Fibroblast of upper back skin (primary cell): ENCODE measurements at regions not wholly inside any gene's neighbourhood (a gene's known extent, or its start where the extent isn't known, plus 50 kb on each side); places are given as distances from the start of the nearest gene placed in this dataset.
A peak's percentile ranks its signal among the peaks of the same experiment; 100 is the strongest.
"Not testable (repeated sequence)": the region's sequence is repeated elsewhere in the genome, so short reads cannot be mapped to it uniquely, and the experiment has no call there.

ENCODE experiments used
- DNase-seq: peaks from one replicate; pipeline ENCODE4 v3.0.0-alpha.2; 2013

GRCh38 chr6:44049989-44050871 is 77.0 kb downstream of the MRPL14 start:
- peak; percentile 79 for DNase-seq

GRCh38 chr6:44049163-44049988 is 77.9 kb downstream of the MRPL14 start:
- no peak for DNase-seq

DNA sequence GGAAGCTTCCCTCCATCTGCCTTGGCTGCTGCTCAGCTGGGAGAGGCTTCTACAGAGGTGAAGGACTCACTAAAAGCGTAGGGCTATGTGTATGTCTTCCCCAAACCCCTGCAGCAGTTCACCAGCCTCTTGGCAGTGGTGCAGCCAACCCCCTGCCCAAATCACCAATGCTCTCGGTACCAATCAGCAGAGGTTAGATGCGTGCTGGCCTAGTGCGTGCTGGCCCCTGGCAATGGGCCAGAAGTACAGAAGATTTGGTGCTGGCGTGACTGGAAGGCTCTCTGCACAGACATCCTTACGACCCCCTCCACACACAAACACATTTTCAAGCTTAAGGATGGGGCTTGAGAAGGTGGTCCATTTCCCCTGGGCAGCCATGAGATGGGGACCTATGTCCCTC is 79.0 kb downstream of the MRPL14 start:
- no peak for DNase-seq

DNA sequence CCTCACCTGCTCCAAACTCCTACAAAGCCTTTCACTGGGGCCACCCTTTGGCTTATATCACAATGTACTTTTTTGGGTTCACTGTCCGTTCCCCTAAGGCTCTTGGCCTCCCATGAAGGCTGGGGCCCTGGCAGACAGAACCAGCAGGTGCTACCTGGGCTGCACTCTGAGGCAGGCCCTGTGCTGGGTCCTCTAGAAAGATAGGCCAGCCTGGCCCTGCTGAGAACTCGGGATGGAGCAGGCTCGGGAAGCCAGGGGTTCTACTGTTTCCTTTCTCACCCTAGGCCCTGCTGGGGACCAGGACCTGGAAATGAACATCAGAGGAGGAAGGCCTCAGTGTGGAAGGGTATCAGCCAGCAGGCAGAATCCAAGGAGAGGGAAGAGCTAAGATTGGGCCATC is 79.5 kb downstream of the MRPL14 start:
- no peak for DNase-seq

DNA sequence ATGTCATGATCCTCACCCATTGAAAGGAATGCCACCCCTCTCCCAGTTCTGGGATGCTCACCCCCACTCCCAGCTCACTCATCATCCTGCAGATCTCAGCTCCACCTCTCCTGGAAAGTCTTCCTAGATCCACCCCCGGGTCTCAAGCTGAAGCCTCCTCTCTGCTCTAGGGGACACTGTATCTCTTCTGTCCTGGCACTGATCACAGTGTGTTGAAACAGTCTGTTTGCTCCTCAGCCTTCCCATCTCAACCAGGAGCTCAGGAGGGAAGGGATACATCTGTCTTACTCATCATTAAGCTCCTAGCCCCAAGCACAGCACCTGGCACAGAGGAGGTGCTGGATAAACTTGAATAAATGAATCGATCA is 80.1 kb downstream of the MRPL14 start:
- no peak for DNase-seq

- no peak for DNase-seq
These were observed 80.6 kb downstream of the MRPL14 start for GRCh38 chr6:44046516-44047178.

DNA sequence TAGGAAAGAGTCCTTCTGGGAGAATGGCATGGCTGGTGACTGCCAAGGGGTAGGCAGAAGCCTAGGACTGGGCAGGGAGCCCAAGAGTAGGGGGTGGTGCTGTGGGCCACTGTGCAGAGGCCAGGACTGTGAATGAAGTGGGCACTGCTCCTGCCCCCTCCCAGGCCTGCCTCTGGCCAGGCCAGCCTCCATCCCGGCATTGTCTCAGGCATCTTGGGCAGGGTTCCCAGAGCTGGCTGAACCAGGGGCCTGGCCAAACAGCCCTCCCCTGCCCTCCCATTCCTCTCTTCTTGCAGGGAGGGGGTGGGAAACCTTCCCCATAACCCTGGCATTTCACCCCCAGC is 81.6 kb downstream of the MRPL14 start:
- no peak for DNase-seq

- no peak for DNase-seq
These were observed 82.1 kb downstream of the MRPL14 start for GRCh38 chr6:44044940-44045671.

- no peak for DNase-seq
These were observed 83.1 kb downstream of the MRPL14 start for GRCh38 chr6:44044154-44044539.

- no peak for DNase-seq
These were observed 83.6 kb downstream of the MRPL14 start for GRCh38 chr6:44043479-44044153.

DNA sequence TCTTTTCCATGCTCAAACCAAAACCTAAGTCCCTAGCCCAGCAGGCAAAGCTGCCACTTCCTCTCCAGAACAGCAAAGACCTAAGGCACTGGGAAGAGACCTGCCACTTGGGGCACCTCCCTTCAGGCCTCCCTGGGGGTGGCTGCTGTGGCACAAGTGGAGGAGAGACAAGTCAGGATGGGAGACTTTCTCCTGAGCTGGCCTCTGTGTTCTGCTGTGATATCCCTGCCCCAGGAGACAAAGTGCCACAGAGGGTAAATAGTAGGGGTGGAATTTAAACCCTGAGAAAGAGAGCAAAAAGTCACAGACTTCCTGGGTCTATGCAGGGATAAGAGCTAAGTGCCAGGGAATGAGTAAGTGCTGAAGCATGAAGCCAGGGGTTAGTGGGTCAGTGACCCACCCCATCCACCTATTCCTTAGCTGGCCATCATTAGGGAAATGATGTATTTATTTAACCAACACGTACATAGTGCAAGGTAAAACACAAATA is 84.2 kb downstream of the MRPL14 start:
- DNase-seq: no peak

DNA sequence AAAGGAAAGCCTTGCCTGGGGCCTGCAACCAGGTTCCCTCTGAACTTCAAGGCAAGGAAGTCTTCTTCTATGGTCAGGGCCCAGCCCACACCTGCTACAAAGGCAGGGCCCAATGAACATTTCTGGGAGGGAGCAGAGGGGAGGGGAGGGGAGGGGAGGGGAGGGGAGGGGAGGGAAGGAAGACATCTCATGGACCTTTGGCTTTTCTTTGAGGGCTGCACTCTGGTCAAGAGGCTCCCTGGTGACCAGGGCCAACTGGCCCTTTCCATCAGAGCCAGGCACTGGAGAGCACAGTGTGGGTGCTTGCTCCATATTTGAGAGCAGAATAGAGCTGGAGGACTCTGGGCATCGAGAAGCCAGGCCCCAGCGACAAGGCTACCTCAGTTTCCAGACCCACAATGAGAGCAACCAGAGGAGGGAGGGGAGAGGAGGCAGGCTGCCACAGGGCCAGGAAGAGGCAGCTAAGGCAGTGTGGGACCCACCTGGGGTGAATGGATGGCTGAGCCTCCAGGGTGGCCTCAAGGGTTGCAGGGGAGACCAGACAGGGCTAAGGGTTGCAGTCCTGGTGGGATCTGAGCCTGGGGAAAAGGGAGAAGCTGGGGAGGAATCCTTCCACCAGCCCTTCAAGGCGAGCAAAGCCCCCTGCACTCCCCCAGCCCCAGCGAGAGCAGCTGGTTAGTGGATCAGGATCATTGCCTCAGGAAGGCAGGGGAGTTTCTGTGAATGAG is 84.8 kb downstream of the MRPL14 start:
- DNase-seq: no peak

- peak; percentile 100 for DNase-seq
These were observed 85.6 kb downstream of the MRPL14 start for GRCh38 chr6:44041461-44042260.

DNA sequence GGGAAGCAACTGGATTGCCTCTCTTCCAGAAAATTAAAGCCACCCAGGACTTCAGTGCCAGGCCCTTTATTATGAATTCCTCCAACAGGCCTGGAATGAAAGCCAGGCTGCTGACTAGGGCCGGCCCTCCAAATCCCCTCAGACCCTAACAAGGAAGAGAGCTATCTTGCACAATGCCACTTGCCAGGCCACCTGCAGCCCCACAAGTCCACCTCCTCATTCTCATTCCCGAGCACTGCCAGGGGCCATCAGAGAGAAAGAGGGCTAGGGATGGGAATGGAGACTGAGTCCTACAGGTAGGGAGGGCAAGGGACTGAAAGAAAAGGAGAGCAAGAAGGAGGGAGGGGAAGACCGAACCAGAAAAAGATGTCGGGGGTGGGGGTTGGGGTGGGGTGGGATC is 86.5 kb downstream of the MRPL14 start:
- DNase-seq: no peak

DNA sequence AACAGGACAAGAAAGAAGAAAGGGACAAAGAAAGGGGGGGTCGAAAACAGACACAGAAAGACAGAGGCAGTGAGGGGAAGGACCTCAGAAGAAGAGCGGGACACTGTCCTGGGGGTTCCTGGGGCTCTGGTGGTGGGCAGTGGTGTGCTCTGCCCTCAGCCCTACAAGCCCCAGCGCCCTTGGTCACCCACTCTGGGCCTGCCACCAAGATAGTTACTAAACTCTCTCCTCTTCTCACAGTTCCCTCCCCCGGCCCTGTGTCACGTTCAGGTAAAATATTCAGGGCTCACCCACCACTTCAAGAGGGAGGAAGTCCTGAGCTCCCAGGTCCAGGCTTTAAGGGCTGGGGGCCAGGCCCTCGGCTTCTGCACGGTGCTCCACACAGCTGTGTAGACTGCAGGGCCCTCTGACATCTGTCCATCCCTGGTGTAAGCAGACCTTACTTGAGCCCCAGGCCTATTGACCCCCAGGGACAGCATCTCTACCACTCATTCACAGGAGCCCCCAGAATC is 87.4 kb downstream of the MRPL14 start:
- DNase-seq: no peak

DNA sequence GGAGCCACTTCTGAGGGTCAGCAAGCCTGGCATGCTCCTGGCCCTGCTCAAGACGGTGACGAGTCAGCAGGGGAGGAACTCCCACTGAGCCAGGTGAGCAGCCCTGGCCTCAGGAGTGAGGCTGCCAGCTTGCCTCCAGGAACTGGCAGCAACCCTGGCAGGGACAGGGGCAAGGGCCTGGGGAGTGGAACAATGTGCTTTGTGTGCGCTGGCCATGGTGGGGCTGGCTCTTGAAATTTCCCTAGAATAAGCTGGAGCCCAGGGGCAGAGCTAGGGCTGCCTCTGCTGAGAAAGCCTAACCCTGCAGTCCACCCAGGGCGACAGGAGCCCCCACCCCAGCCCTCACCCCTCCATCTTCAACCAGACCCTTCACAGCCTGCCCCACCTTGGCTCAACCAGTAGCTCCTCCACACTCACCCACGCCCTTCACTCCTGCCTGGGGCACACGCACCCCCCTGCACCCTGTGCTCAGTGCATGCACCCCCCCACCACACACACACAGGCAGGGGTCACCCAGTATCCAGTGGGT is 88.0 kb downstream of the MRPL14 start:
- DNase-seq: no peak

GRCh38 chr6:44038543-44039065 is 88.6 kb downstream of the MRPL14 start:
- no peak for DNase-seq

GRCh38 chr6:44037847-44038542 is 89.3 kb downstream of the MRPL14 start:
- no peak for DNase-seq

DNA sequence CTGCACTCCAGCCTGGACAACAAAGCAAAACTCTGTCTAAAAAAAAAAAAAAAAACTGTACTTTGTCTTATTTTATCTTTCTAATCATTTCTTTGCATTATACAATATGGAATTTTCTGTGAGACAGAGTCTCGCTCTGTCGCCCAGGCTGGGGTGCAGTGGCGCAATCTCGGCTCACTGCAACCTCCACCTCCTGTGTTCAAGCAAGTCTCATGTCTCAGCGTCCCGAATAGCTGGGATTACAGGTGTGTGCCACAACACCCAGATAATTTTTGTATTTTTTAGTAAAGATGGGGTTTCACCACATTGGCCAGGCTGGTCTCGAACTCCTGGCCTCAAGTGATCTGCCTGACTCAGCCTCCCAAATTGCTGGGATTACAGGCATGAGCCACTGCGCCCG is 90.0 kb downstream of the MRPL14 start:
- not testable (repeated sequence) for DNase-seq
